ENCODE measurements at regions not wholly inside any gene's neighbourhood (a gene's known extent, or its start where the extent isn't known, plus 50 kb on each side); places are given as distances from the start of the nearest gene placed in this dataset.

GRCh38 chr6:9638861-9639260 is 776.0 kb downstream of the TFAP2A start:
- no CpG with 5 or more reads among the region's 3 CpGs for WGBS (ENCODE audit: extremely low coverage, insufficient read length, low lambda C conversion rate)
- H3K4me1 Mint-ChIP-seq = no peaks in the 10 kb centered on the region
- no peak overlapping the region for H3K4ac ChIP-seq (ENCODE audit: low read depth, low read length)

More at GRCh38 chr6:9638861-9639260, 776.0 kb downstream of the TFAP2A start:
- H4K20me1 ChIP-seq (ENCODE audit: control insufficient read depth, insufficient read depth, insufficient read length) = no peaks in the 10 kb centered on the region
- Mint-ChIP-seq H3K27me3 (ENCODE audit: low read depth) (no peaks in the 10 kb centered on the region), H3K9me3 (no peaks in the 10 kb centered on the region), H3K4me3 (no peak overlapping the region), H3K36me3 (ENCODE audit: insufficient read depth in 1 of 3, low read depth in 3 of 3) (no peaks in the 10 kb centered on the region), H3K27ac (no peak overlapping the region)
- no peak for TF ChIP-seq CTCF (conservative IDR thresholded peaks at IDR 0.05)
- no peak overlapping the region for H3K9ac ChIP-seq (ENCODE audit: extremely low read depth, insufficient read length, low read length)
- H3K9me3 ChIP-seq (ENCODE audit: control insufficient read depth, low read depth, low read length) = no peaks in the 10 kb centered on the region
- H3K18ac ChIP-seq (ENCODE audit: insufficient read length, low read depth, low read length) = no peak overlapping the region
- no peaks in the 10 kb centered on the region for H3K4me1 ChIP-seq (ENCODE audit: insufficient read depth, low read length)
- no peak overlapping the region for H3K14ac ChIP-seq (ENCODE audit: insufficient read depth, low read length)
- no peak overlapping the region for H3K27ac ChIP-seq (ENCODE audit: insufficient read length, low read depth, low read length)
- no peaks in the 10 kb centered on the region for H3K79me1 ChIP-seq (ENCODE audit: insufficient read depth, low read depth, low read length, poor library complexity, severe bottlenecking)
- no peak overlapping the region for H2AK5ac ChIP-seq (ENCODE audit: insufficient read length, low read length)
- H2BK15ac ChIP-seq (ENCODE audit: low read depth, low read length) = no peak overlapping the region
- H3K56ac ChIP-seq (ENCODE audit: insufficient read length, low read depth, low read length) = no peak overlapping the region
- H2BK20ac ChIP-seq (ENCODE audit: low read depth, low read length, poor library complexity, severe bottlenecking) = no peak overlapping the region
- no peak overlapping the region for H3K23ac ChIP-seq (ENCODE audit: insufficient read length, low read depth, low read length)
- H4K5ac ChIP-seq (ENCODE audit: insufficient read length, low read depth, low read length) = no peak overlapping the region
- H3K4me2 ChIP-seq (ENCODE audit: insufficient read depth, insufficient read length, low read length) = no peak overlapping the region
- H3K27me3 ChIP-seq (ENCODE audit: insufficient read depth, low read length) = no peaks in the 10 kb centered on the region
- no peak overlapping the region for H2BK5ac ChIP-seq (ENCODE audit: insufficient read length, low read length)
- no peak overlapping the region for H4K8ac ChIP-seq (replicated peaks; ENCODE audit: insufficient read length, low read depth, low read length)
- H2AFZ ChIP-seq (ENCODE audit: low read length) = no peak overlapping the region
- H3K79me2 ChIP-seq (ENCODE audit: insufficient read depth, low read length) = no peaks in the 10 kb centered on the region
- H4K91ac ChIP-seq (ENCODE audit: insufficient read length, low read depth, low read length) = no peak overlapping the region
- no peak overlapping the region for H2BK120ac ChIP-seq (ENCODE audit: low read depth, low read length, poor library complexity, severe bottlenecking)
- no peaks in the 10 kb centered on the region for H3K23me2 ChIP-seq (ENCODE audit: insufficient read length, low read depth, low read length, poor library complexity, severe bottlenecking)
- DNase-seq = no peak
- no peak overlapping the region for H3T11ph ChIP-seq (ENCODE audit: low read length)
- no peak overlapping the region for H2BK12ac ChIP-seq (ENCODE audit: insufficient read length, low read depth, low read length)

All from H9 (cell line).